HCT116 (cell line): ENCODE measurements at regions not wholly inside any gene's neighbourhood (a gene's known extent, or its start where the extent isn't known, plus 50 kb on each side); places are given as distances from the start of the nearest gene placed in this dataset.

Experiments
- ATAC-seq: fragments of 200-7000 bp; cut with Tn5 transposase; 2 replicates; pipeline ENCODE4 v1.9.1; 2020; ENCODE audit warnings: mild to moderate bottlenecking, moderate library complexity
- BruUV-seq: library from RNA; stranded (reverse); fragments of 400-500 nt; replicated peaks from 2 replicates; lab custom pipeline; 2021; lab: Mats Ljungman, UMichigan
- CTCF ChIA-PET: fragments of 300-600 bp; sonication (Branson Sonifier 250); formaldehyde crosslinking; loops from one replicate; lab custom pipeline; 2021; ENCODE audit warnings: antibody characterized with exemption; lab: Charles Lee
- POLR2A ChIA-PET: fragments of 300-600, 350-600 bp; sonication (Branson Sonifier 250); formaldehyde crosslinking; loops from one replicate; lab custom pipeline; 2021; ENCODE audit warnings: antibody characterized with exemption; lab: Charles Lee
- RAD21 ChIA-PET, 2 experiments: fragments of 300-600 bp; sonication (Branson Sonifier 250); formaldehyde crosslinking; loops; one replicate each; lab custom pipeline; 2023; ENCODE audit warnings: low total read pairs in 2 of 2; ENCODE audit not compliant: uncharacterized antibody in 2 of 2, unreplicated experiment in 2 of 2, low non-redundant PET in 1 of 2; lab: Charles Lee
- DNase-seq: peaks from one replicate; pipeline ENCODE4 v3.0.0-alpha.2; 2010; ENCODE audit warnings: low read depth, low spot score
- H2AFZ ChIP-seq: fragments of 200-600 bp; shearing (Covaris generic), sonication (generic); 2 replicates; pipeline ENCODE4 v1.6.1; 2017; ENCODE audit warnings: low read depth, mixed run types, mixed read lengths, antibody characterized with exemption, low read length; ENCODE audit not compliant: poor library complexity, severe bottlenecking
- H3K27ac ChIP-seq: 2 replicates; pipeline ENCODE4 v1.5.1; 2012; ENCODE audit warnings: low read depth, low read length
- H3K27me3 ChIP-seq: fragments of 200-600 bp; sonication (generic); 2 replicates; pipeline ENCODE4 v1.6.1; 2016; ENCODE audit warnings: mixed run types, low read length, mixed read lengths; ENCODE audit not compliant: insufficient read depth
- H3K36me3 ChIP-seq, 2 experiments: fragments of 200-500 bp in 1 of 2; fragments of 200-600 bp in 1 of 2; sonication (Bioruptor generic) in 1 of 2; sonication (generic) in 1 of 2; 2 replicates each; pipeline versions ENCODE4 v1.5.1 to v1.6.1; 2014 to 2016; ENCODE audit warnings: low read length in 2 of 2, inconsistent platforms in 1 of 2, mixed read lengths in 1 of 2, mixed run types in 1 of 2; ENCODE audit not compliant: insufficient read depth in 2 of 2, control insufficient read depth in 1 of 2
- H3K4me1 ChIP-seq, 2 experiments: fragments of 200-600 bp in 1 of 2; sonication (generic) in 1 of 2; 2 replicates each; pipeline versions ENCODE4 v1.5.1 to v1.6.1; 2012 to 2017; ENCODE audit warnings: low read length in 2 of 2, inconsistent platforms in 1 of 2, mild to moderate bottlenecking in 1 of 2, mixed read lengths in 1 of 2, mixed run types in 1 of 2, moderate library complexity in 1 of 2; ENCODE audit not compliant: insufficient read depth in 2 of 2, control insufficient read depth in 1 of 2
- H3K4me2 ChIP-seq: fragments of 200-600 bp; sonication (generic); 2 replicates; pipeline ENCODE4 v1.6.1; 2017; ENCODE audit warnings: mixed run types, low read length, mixed read lengths
- H3K4me3 ChIP-seq, 2 experiments: fragments of 200-600 bp in 1 of 2; sonication (generic) in 1 of 2; replicated peaks in 1 of 2; 2 replicates each; pipeline ENCODE4 v1.5.1; 2011 to 2016; ENCODE audit warnings: low read length in 2 of 2, control low read depth in 1 of 2, low read depth in 1 of 2, mild to moderate bottlenecking in 1 of 2, mixed read lengths in 1 of 2, mixed run types in 1 of 2
- H3K79me2 ChIP-seq: fragments of 200-600 bp; sonication (generic); 2 replicates; pipeline ENCODE4 v1.6.1; 2017; ENCODE audit warnings: mild to moderate bottlenecking, mixed run types, low read length, moderate library complexity, mixed read lengths; ENCODE audit not compliant: insufficient read depth
- H3K9ac ChIP-seq: fragments of 200-600 bp; sonication (generic); 2 replicates; pipeline ENCODE4 v1.6.1; 2016; ENCODE audit warnings: low read length, mixed read lengths
- H3K9me2 ChIP-seq: fragments of 200-600 bp; sonication (generic), shearing (Covaris generic); 2 replicates; pipeline ENCODE4 v1.6.1; 2017; ENCODE audit warnings: mixed run types, mild to moderate bottlenecking, moderate library complexity; ENCODE audit not compliant: insufficient read depth
- H3K9me3 ChIP-seq, 2 experiments: fragments of 200-500 bp in 1 of 2; fragments of 200-600 bp in 1 of 2; sonication (Bioruptor generic) in 1 of 2; sonication (generic) in 1 of 2; 2 replicates each; pipeline ENCODE4 v1.6.1; 2014 to 2017; ENCODE audit warnings: low read length in 2 of 2, mixed read lengths in 2 of 2, inconsistent platforms in 1 of 2, low read depth in 1 of 2, mild to moderate bottlenecking in 1 of 2, mixed run types in 1 of 2, moderate library complexity in 1 of 2; ENCODE audit not compliant: control insufficient read depth in 1 of 2, insufficient read depth in 1 of 2
- H4K20me1 ChIP-seq: fragments of 200-600 bp; sonication (generic), shearing (Covaris generic); 2 replicates; pipeline ENCODE4 v1.6.1; 2017; ENCODE audit warnings: mixed run types, mild to moderate bottlenecking, moderate library complexity; ENCODE audit not compliant: insufficient read depth
- CEBPB ChIP-seq: IDR thresholded peaks from 2 replicates; pipeline ENCODE4 v1.6.1; 2012; ENCODE audit warnings: low read depth
- EGR1 ChIP-seq: IDR thresholded peaks from 2 replicates; pipeline ENCODE4 v1.6.1; 2012; ENCODE audit warnings: low read depth
- ELF1 ChIP-seq: IDR thresholded peaks from 2 replicates; pipeline ENCODE4 v1.6.1; 2012; ENCODE audit warnings: low read depth, borderline replicate concordance
- EZH2phosphoT487 ChIP-seq: fragments of 200-600 bp; IDR thresholded peaks from 2 replicates; pipeline ENCODE4 v1.6.1; 2018; ENCODE audit warnings: antibody characterized with exemption, borderline replicate concordance
- FOSL1 ChIP-seq: IDR thresholded peaks from 2 replicates; pipeline ENCODE4 v1.6.1; 2012; ENCODE audit warnings: low read depth
- POLR2A ChIP-seq: IDR thresholded peaks from 2 replicates; pipeline ENCODE4 v1.7.0; 2011; ENCODE audit warnings: borderline replicate concordance; ENCODE audit not compliant: insufficient read depth, insufficient read length; ENCODE audit errors: extremely low read depth
- POLR2AphosphoS5 ChIP-seq: IDR thresholded peaks from 2 replicates; pipeline ENCODE4 v1.6.1; 2011; ENCODE audit warnings: mild to moderate bottlenecking, low read depth, low read length, moderate library complexity
- RAD21 ChIP-seq: IDR thresholded peaks from 2 replicates; pipeline ENCODE4 v1.6.1; 2012; ENCODE audit warnings: low read depth, mild to moderate bottlenecking
- TCF7L2 ChIP-seq: IDR thresholded peaks from 2 replicates; pipeline ENCODE4 v1.7.0; 2011; ENCODE audit warnings: borderline replicate concordance, inconsistent platforms; ENCODE audit not compliant: insufficient read depth, insufficient read length; ENCODE audit errors: extremely low read depth
- YY1 ChIP-seq: IDR thresholded peaks from 2 replicates; pipeline ENCODE4 v1.6.1; 2011; ENCODE audit warnings: low read length, low read depth, moderate library complexity, mild to moderate bottlenecking; ENCODE audit not compliant: insufficient replicate concordance; ENCODE audit errors: extremely low read depth
- ZNF274 ChIP-seq: fragments of 200-500 bp; sonication (Bioruptor generic); IDR thresholded peaks from 2 replicates; pipeline ENCODE4 v1.6.1; 2014; ENCODE audit warnings: mild to moderate bottlenecking, low read depth, low read length, inconsistent platforms
- intact Hi-C: fragments of 100-400 bp; cut with micrococcal nuclease; formaldehyde crosslinking; loops from 2 replicates; pipeline ENCODE4 v1.10.0; 2022
- TF ChIP-seq, protein P1 (sequence below): IDR thresholded peaks from 2 replicates; pipeline ENCODE4 v1.6.1; 2012; ENCODE audit warnings: low read depth
- TF ChIP-seq, protein P2 (sequence below): IDR thresholded peaks from 2 replicates; pipeline ENCODE4 v1.6.1; 2012
- TF ChIP-seq, protein P3 (sequence below): IDR thresholded peaks from 2 replicates; pipeline ENCODE4 v1.6.1; 2012

DNA sequence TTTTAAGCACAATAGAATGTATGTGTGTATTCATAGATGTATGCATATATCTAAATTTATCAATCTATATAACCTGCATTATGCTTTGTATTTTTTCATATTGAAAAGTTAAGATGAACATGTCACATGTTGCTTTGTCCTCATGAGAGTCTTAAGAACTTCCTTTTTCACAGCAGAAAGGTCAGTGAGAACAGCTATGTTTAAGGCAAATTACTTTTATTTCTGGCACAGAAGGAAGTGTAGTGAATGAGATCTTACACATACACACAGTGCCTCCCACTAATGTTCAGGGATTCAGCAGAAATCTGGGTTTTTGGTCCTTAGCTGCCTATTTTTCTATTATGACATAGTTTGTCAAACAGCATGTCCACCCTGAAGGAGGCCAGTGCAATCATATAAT lies 134.8 kb downstream of the TMEM26 start (continued):
- TF ChIP-seq, protein P1, sequence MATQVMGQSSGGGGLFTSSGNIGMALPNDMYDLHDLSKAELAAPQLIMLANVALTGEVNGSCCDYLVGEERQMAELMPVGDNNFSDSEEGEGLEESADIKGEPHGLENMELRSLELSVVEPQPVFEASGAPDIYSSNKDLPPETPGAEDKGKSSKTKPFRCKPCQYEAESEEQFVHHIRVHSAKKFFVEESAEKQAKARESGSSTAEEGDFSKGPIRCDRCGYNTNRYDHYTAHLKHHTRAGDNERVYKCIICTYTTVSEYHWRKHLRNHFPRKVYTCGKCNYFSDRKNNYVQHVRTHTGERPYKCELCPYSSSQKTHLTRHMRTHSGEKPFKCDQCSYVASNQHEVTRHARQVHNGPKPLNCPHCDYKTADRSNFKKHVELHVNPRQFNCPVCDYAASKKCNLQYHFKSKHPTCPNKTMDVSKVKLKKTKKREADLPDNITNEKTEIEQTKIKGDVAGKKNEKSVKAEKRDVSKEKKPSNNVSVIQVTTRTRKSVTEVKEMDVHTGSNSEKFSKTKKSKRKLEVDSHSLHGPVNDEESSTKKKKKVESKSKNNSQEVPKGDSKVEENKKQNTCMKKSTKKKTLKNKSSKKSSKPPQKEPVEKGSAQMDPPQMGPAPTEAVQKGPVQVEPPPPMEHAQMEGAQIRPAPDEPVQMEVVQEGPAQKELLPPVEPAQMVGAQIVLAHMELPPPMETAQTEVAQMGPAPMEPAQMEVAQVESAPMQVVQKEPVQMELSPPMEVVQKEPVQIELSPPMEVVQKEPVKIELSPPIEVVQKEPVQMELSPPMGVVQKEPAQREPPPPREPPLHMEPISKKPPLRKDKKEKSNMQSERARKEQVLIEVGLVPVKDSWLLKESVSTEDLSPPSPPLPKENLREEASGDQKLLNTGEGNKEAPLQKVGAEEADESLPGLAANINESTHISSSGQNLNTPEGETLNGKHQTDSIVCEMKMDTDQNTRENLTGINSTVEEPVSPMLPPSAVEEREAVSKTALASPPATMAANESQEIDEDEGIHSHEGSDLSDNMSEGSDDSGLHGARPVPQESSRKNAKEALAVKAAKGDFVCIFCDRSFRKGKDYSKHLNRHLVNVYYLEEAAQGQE: no peak
- TF ChIP-seq, protein P2, sequence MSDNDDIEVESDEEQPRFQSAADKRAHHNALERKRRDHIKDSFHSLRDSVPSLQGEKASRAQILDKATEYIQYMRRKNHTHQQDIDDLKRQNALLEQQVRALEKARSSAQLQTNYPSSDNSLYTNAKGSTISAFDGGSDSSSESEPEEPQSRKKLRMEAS: no peak
- TF ChIP-seq YY1 (no peak), CEBPB (no peak), FOSL1 (no peak), ELF1 (no peak), POLR2A (no peak)
- TF ChIP-seq, protein P3, sequence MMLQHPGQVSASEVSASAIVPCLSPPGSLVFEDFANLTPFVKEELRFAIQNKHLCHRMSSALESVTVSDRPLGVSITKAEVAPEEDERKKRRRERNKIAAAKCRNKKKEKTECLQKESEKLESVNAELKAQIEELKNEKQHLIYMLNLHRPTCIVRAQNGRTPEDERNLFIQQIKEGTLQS: no peak

DNA sequence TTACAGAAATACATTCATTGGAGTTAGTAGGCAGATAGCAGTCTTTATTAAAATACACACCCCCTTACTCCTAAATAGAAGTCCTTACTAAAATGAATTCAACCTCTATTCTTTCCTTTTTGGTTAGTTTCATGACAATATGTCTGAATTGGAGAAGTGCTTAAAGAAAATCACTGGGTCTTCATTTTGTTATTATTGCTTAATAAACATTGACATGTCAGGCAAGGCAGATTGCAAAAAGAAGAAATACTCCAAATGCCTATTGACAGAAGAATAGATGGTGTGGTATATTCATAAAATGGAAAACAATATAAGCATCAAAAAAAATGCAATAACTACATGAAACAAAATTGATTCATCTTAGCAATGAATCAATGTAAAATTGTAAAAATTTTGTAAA lies 135.5 kb downstream of the TMEM26 start:
- CTCF ChIA-PET: no interaction called here
- BruUV-seq: no TSS peak
- H3K4me3 ChIP-seq: no peak overlapping the region
- intact Hi-C loops: no loop called here
- POLR2A ChIA-PET: no interaction called here
- H3K27me3 ChIP-seq: no peaks in the 10 kb centered on the region
- H3K27ac ChIP-seq: no peak overlapping the region
- no peak overlapping the region for H3K4me2 ChIP-seq
- H3K4me1 ChIP-seq: no peaks in the 10 kb centered on the region
- no peak for DNase-seq
- no peak overlapping the region for H2AFZ ChIP-seq
- H3K9me3 ChIP-seq: no peaks in the 10 kb centered on the region
- no peak overlapping the region for H3K9ac ChIP-seq
- H4K20me1 ChIP-seq: no peaks in the 10 kb centered on the region
- RAD21 ChIA-PET: no interaction called here
- no peaks in the 10 kb centered on the region for H3K36me3 ChIP-seq
- H3K9me2 ChIP-seq: no peaks in the 10 kb centered on the region
- no peaks in the 10 kb centered on the region for H3K79me2 ChIP-seq
- ATAC-seq: no peak
- TF ChIP-seq ELF1 (no peak), ZNF274 (no peak), TCF7L2 (no peak), CEBPB (no peak), FOSL1 (no peak), YY1 (no peak), EGR1 (no peak), POLR2AphosphoS5 (no peak), EZH2phosphoT487 (no peak), RAD21 (no peak)
- TF ChIP-seq, protein P3: no peak
- TF ChIP-seq, protein P2: no peak
- TF ChIP-seq, protein P1: no peak
